Mesenchymal stem cell (in vitro differentiated cells and primary cell): ENCODE measurements at regions not wholly inside any gene's neighbourhood (a gene's known extent, or its start where the extent isn't known, plus 50 kb on each side); places are given as distances from the start of the nearest gene placed in this dataset.
A peak's percentile ranks its signal among the peaks of the same experiment; 100 is the strongest.

Experiments
- DNase-seq: peaks from one replicate; pipeline ENCODE4 v3.0.0-alpha.2; 2013
- H2AFZ ChIP-seq: one replicate; pipeline ENCODE4 v1.6.1; 2013; ENCODE audit warnings: low read depth, mild to moderate bottlenecking, control low read depth, inconsistent platforms, low read length, moderate library complexity
- H2AK5ac ChIP-seq: 2 replicates; pipeline ENCODE4 v1.6.1; 2013; ENCODE audit warnings: low read length, moderate library complexity, mild to moderate bottlenecking, inconsistent platforms; ENCODE audit not compliant: severe bottlenecking
- H2BK120ac ChIP-seq: one replicate; pipeline ENCODE4 v1.6.1; 2013; ENCODE audit warnings: low read depth, mild to moderate bottlenecking, inconsistent platforms, low read length, moderate library complexity
- H2BK12ac ChIP-seq, 2 experiments: one replicate each; pipeline ENCODE4 v1.6.1; 2013; ENCODE audit warnings: inconsistent platforms in 2 of 2, low read length in 2 of 2, mild to moderate bottlenecking in 2 of 2, moderate library complexity in 2 of 2, control low read depth in 1 of 2
- H2BK15ac ChIP-seq: one replicate; pipeline ENCODE4 v1.6.1; 2013; ENCODE audit warnings: mild to moderate bottlenecking, low read depth, inconsistent platforms; ENCODE audit not compliant: poor library complexity, severe bottlenecking
- H2BK5ac ChIP-seq: 2 replicates; pipeline ENCODE4 v1.6.1; 2013; ENCODE audit warnings: low read depth, mild to moderate bottlenecking, low read length, control low read depth, inconsistent platforms; ENCODE audit not compliant: poor library complexity, severe bottlenecking
- H3K14ac ChIP-seq, 2 experiments: one replicate each; pipeline ENCODE4 v1.6.1; 2013; ENCODE audit warnings: inconsistent platforms in 2 of 2, low read length in 2 of 2, control low read depth in 1 of 2, mild to moderate bottlenecking in 1 of 2, moderate library complexity in 1 of 2
- H3K18ac ChIP-seq, 2 experiments: one replicate each; pipeline ENCODE4 v1.6.1; 2013; ENCODE audit warnings: inconsistent platforms in 2 of 2, low read length in 2 of 2, control low read depth in 1 of 2, low read depth in 1 of 2, mild to moderate bottlenecking in 1 of 2
- H3K23ac ChIP-seq, 2 experiments: one replicate each; pipeline ENCODE4 v1.6.1; 2013; ENCODE audit warnings: inconsistent platforms in 2 of 2, low read length in 2 of 2, mild to moderate bottlenecking in 2 of 2, moderate library complexity in 2 of 2, control low read depth in 1 of 2
- H3K27ac ChIP-seq: 2 replicates; pipeline ENCODE4 v1.5.1; 2013; ENCODE audit warnings: mild to moderate bottlenecking, moderate library complexity, low read length, control low read depth, inconsistent platforms; ENCODE audit not compliant: poor library complexity, severe bottlenecking
- H3K27me3 ChIP-seq, 2 experiments: 2 replicates each; pipeline versions ENCODE4 v1.6.1 to v1.7.0; 2013; ENCODE audit warnings: low read length in 2 of 2, mild to moderate bottlenecking in 2 of 2, moderate library complexity in 2 of 2, control low read depth in 1 of 2, inconsistent platforms in 1 of 2; ENCODE audit not compliant: control insufficient read depth in 1 of 2, insufficient read depth in 1 of 2
- H3K36me3 ChIP-seq, 2 experiments: 2 replicates each; pipeline versions ENCODE4 v1.6.1 to v1.7.0; 2013; ENCODE audit warnings: low read length in 2 of 2, control low read depth in 1 of 2, inconsistent platforms in 1 of 2, low read depth in 1 of 2, mild to moderate bottlenecking in 1 of 2; ENCODE audit not compliant: insufficient read depth in 2 of 2, control insufficient read depth in 1 of 2
- H3K4ac ChIP-seq, 2 experiments: one replicate each; pipeline ENCODE4 v1.6.1; 2013; ENCODE audit warnings: inconsistent platforms in 2 of 2, low read length in 2 of 2, mild to moderate bottlenecking in 2 of 2, moderate library complexity in 2 of 2, control low read depth in 1 of 2, low read depth in 1 of 2
- H3K4me1 ChIP-seq: 2 replicates; pipeline ENCODE4 v1.6.1; 2013; ENCODE audit warnings: low read depth, low read length, control low read depth; ENCODE audit not compliant: control insufficient read depth, insufficient read depth
- H3K4me2 ChIP-seq: 2 replicates; pipeline ENCODE4 v1.6.1; 2013; ENCODE audit warnings: low read length, mild to moderate bottlenecking, inconsistent platforms; ENCODE audit not compliant: poor library complexity, severe bottlenecking
- H3K4me3 ChIP-seq, 2 experiments: 2 replicates each; pipeline versions ENCODE4 v1.5.1 to v1.7.0; 2013; ENCODE audit warnings: low read length in 2 of 2, mild to moderate bottlenecking in 2 of 2, control low read depth in 1 of 2, low read depth in 1 of 2; ENCODE audit not compliant: insufficient read depth in 1 of 2
- H3K79me1 ChIP-seq: replicated peaks from 2 replicates; pipeline ENCODE4 v1.6.1; 2013; ENCODE audit warnings: mild to moderate bottlenecking, control low read depth, low read length, inconsistent platforms; ENCODE audit not compliant: poor library complexity, severe bottlenecking
- H3K9ac ChIP-seq: 2 replicates; pipeline ENCODE4 v1.7.0; 2013; ENCODE audit warnings: mild to moderate bottlenecking, low read length, moderate library complexity
- H3K9me3 ChIP-seq: 2 replicates; pipeline ENCODE4 v1.7.0; 2013; ENCODE audit warnings: mild to moderate bottlenecking, low read length; ENCODE audit not compliant: control insufficient read depth
- H4K8ac ChIP-seq: one replicate; pipeline ENCODE4 v1.6.1; 2013; ENCODE audit warnings: inconsistent platforms, mild to moderate bottlenecking, low read length, moderate library complexity
- H4K91ac ChIP-seq: one replicate; pipeline ENCODE4 v1.6.1; 2013; ENCODE audit warnings: mild to moderate bottlenecking, low read length, inconsistent platforms
- WGBS: methylation state at CpG from one replicate; pipeline ENCODE4 v1.1.7; 2013; ENCODE audit warnings: mixed read lengths; 5-methylcytosine and 5-hydroxymethylcytosine counted together

DNA sequence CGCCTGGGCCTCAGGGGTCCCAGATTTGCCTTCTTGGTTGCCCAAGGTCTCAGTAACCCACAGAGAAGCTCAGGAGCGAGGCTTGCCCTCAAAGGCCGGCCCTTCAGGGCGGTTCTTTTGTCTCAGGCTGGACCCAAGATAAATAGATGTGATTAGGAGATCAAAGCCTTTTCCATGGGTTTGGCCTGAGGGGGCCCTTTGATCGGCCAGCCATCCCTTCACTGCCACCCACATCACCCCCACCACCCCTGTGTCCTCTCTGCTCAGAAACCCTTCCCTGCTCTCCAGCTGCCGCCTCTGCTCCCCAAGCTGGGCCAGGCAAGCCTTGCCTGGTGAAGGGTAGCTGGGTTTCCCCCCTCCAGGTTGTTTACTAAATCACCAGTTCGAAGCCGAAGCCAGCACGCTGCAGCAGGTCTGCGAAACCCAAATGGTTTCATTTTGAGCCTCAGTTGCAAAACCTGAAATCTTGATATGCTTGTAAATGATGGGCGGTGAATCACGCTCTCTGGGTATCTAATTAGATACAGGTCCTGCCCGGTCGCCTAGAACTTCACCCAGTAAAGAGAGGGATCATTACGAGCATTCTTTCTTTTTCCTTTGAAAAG, 202.6 kb upstream of the BCOR start:
- H4K8ac ChIP-seq, result no peak overlapping the region
- 79% methylated on average over 12 of the region's 15 CpGs for WGBS
- no peaks in the 10 kb centered on the region for H3K36me3 ChIP-seq
- H2BK15ac ChIP-seq, result no peak overlapping the region
- no peak overlapping the region for H2BK5ac ChIP-seq
- no peak overlapping the region for H3K18ac ChIP-seq
- H3K14ac ChIP-seq, result no peak overlapping the region
- H4K91ac ChIP-seq, result no peak overlapping the region
- H2AK5ac ChIP-seq, result no peak overlapping the region
- H3K4ac ChIP-seq, result no peak overlapping the region
- H2AFZ ChIP-seq, result no peak overlapping the region
- H2BK12ac ChIP-seq, result no peak overlapping the region
- H2BK120ac ChIP-seq, result no peak overlapping the region
- no peak overlapping the region for H3K4me2 ChIP-seq
- H3K23ac ChIP-seq, result no peak overlapping the region
- H3K9ac ChIP-seq, result no peak overlapping the region
- no peaks in the 10 kb centered on the region for H3K9me3 ChIP-seq
- DNase-seq, result no peak
- no peaks in the 10 kb centered on the region for H3K79me1 ChIP-seq
- H3K4me3 ChIP-seq, result no peak overlapping the region
- H3K4me1 ChIP-seq, result peaks cover 6% of the 10 kb centered on the region
- no peak overlapping the region for H3K27ac ChIP-seq
- H3K27me3 ChIP-seq, result peaks cover 0 to 58% of the 10 kb centered on the region in 2 experiments

GRCh38 chrX:40299641-40300046, 201.9 kb upstream of the BCOR start:
- H2AFZ ChIP-seq, result no peak overlapping the region
- H3K4me3 ChIP-seq, result no peak overlapping the region
- H3K14ac ChIP-seq, result no peak overlapping the region
- no peak overlapping the region for H2BK15ac ChIP-seq
- H3K23ac ChIP-seq, result no peak overlapping the region
- H3K79me1 ChIP-seq, result no peaks in the 10 kb centered on the region
- no peaks in the 10 kb centered on the region for H3K9me3 ChIP-seq
- H3K27ac ChIP-seq, result no peak overlapping the region
- peak overlapping the region in 1 of 2 experiments; percentile 15 for H3K4ac ChIP-seq
- H2AK5ac ChIP-seq, result no peak overlapping the region
- H3K4me1 ChIP-seq, result peaks cover 6% of the 10 kb centered on the region
- H3K18ac ChIP-seq, result peak overlapping the region; percentile 21
- H4K8ac ChIP-seq, result no peak overlapping the region
- H2BK5ac ChIP-seq, result no peak overlapping the region
- peaks cover 0 to 55% of the 10 kb centered on the region in 2 experiments for H3K27me3 ChIP-seq
- 77% methylated on average over 6 of the region's 9 CpGs for WGBS
- H2BK120ac ChIP-seq, result no peak overlapping the region
- H4K91ac ChIP-seq, result no peak overlapping the region
- no peak overlapping the region for H3K4me2 ChIP-seq
- DNase-seq, result no peak
- no peak overlapping the region for H3K9ac ChIP-seq
- H2BK12ac ChIP-seq, result no peak overlapping the region
- no peaks in the 10 kb centered on the region for H3K36me3 ChIP-seq

DNA sequence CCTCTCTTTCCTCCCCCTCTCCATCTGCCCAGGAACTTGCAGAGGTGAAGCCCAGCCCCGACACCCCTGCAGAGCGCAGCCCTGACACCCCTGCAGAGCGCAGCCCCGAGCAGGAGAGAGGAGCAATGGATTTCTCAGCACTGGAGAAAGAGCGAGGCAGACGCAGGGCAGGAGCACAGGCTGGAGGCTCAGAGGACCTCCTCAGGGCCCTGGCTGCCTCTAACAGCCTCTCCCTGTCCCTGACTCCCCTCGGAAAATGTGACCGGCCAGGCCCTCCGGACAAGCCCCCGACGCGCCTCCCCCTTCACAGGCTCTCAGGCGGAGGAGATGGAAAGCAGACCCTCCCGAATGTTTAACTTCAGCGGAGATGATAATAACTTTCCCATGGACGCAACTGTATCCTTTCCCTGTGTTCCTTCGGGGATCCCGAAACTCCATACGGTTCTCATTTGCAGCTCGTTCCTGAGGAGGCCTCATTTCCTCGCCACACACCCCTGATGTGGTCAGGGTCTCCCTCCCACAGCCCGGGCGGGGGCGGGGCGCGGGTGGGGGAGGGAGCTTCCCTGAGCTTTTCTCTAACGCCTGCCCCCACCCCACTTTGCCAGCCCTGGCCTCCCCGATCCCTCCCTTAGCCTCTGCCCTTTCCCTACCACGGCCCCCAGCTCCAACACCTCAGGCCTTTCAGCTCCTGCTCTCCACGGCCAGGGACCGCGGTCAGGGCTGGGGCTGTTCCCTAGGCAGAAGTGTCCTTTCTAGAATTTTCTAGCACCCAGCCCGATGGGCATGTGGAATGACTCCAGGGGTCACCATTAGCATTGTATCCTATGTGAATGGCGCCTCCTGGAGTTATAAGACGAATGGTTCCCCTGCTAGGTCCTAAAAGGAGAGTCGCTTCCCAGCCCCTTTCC, 201.1 kb upstream of the BCOR start:
- H2AFZ ChIP-seq, result no peak overlapping the region
- 11% methylated on average over 33 of the region's 36 CpGs for WGBS
- no peaks in the 10 kb centered on the region for H3K79me1 ChIP-seq
- no peaks in the 10 kb centered on the region for H3K9me3 ChIP-seq
- H3K36me3 ChIP-seq, result no peaks in the 10 kb centered on the region
- H4K8ac ChIP-seq, result peak overlapping the region; percentile 94
- H3K4ac ChIP-seq, result no peak overlapping the region
- no peak overlapping the region for H3K23ac ChIP-seq
- H3K27me3 ChIP-seq, result peaks cover 0 to 59% of the 10 kb centered on the region in 2 experiments
- no peak overlapping the region for H3K27ac ChIP-seq
- peak overlapping the region; percentile 50 for H4K91ac ChIP-seq
- no peak overlapping the region for H2BK15ac ChIP-seq
- peak; percentile 52 for DNase-seq
- peak overlapping the region in 1 of 2 experiments; percentile 10 for H2BK12ac ChIP-seq
- peak overlapping the region; percentile 49 for H2BK120ac ChIP-seq
- H3K4me3 ChIP-seq, result no peak overlapping the region
- H2AK5ac ChIP-seq, result no peak overlapping the region
- no peak overlapping the region for H2BK5ac ChIP-seq
- peak overlapping the region in 1 of 2 experiments; percentile 41 for H3K14ac ChIP-seq
- H3K4me2 ChIP-seq, result no peak overlapping the region
- peak overlapping the region; percentile 33 to 73 for H3K18ac ChIP-seq
- H3K9ac ChIP-seq, result no peak overlapping the region
- peaks cover 6% of the 10 kb centered on the region for H3K4me1 ChIP-seq

- H2BK12ac ChIP-seq, result no peak overlapping the region
- no peak overlapping the region for H3K4me3 ChIP-seq
- no peak overlapping the region for H3K9ac ChIP-seq
- H3K4me2 ChIP-seq, result no peak overlapping the region
- WGBS, result 10% methylated on average over 2 of the region's 7 CpGs
- H2AFZ ChIP-seq, result no peak overlapping the region
- H2AK5ac ChIP-seq, result no peak overlapping the region
- no peak overlapping the region for H3K4ac ChIP-seq
- H3K23ac ChIP-seq, result no peak overlapping the region
- H4K8ac ChIP-seq, result no peak overlapping the region
- no peak overlapping the region for H2BK15ac ChIP-seq
- no peaks in the 10 kb centered on the region for H3K9me3 ChIP-seq
- H2BK5ac ChIP-seq, result no peak overlapping the region
- H3K27ac ChIP-seq, result no peak overlapping the region
- peaks cover 6% of the 10 kb centered on the region for H3K4me1 ChIP-seq
- no peaks in the 10 kb centered on the region for H3K36me3 ChIP-seq
- peaks cover 0 to 57% of the 10 kb centered on the region in 2 experiments for H3K27me3 ChIP-seq
- H2BK120ac ChIP-seq, result no peak overlapping the region
- no peak overlapping the region for H3K18ac ChIP-seq
- no peak overlapping the region for H4K91ac ChIP-seq
- H3K79me1 ChIP-seq, result no peaks in the 10 kb centered on the region
- no peak for DNase-seq
- H3K14ac ChIP-seq, result no peak overlapping the region
Observed at GRCh38 chrX:40298069-40298468, 200.3 kb upstream of the BCOR start.
